PC-3 (cell line): ENCODE measurements at regions not wholly inside any gene's neighbourhood (a gene's known extent, or its start where the extent isn't known, plus 50 kb on each side); places are given as distances from the start of the nearest gene placed in this dataset.

Experiments
- ATAC-seq: fragments of 200-7000 bp; cut with Tn5 transposase; 2 replicates; pipeline ENCODE4 v1.9.1; 2020; ENCODE audit warnings: mild to moderate bottlenecking, moderate library complexity
- BruUV-seq: library from RNA; stranded (reverse); fragments of 400-500 nt; replicated peaks from 2 replicates; lab custom pipeline; 2021; lab: Mats Ljungman, UMichigan
- CTCF ChIA-PET: fragments of 300-600 bp; sonication (Branson Sonifier 250); formaldehyde crosslinking; loops from one replicate; lab custom pipeline; 2022; ENCODE audit warnings: antibody characterized with exemption; lab: Charles Lee
- POLR2A ChIA-PET: fragments of 300-600 bp; sonication (Branson Sonifier 250); formaldehyde crosslinking; loops from one replicate; lab custom pipeline; 2022; ENCODE audit warnings: antibody characterized with exemption; ENCODE audit not compliant: unreplicated experiment; lab: Charles Lee
- DNase-seq: peaks from one replicate; pipeline ENCODE4 v3.0.0-alpha.2; 2015
- H2AFZ ChIP-seq: fragments of 300-600 bp; sonication (generic); 2 replicates; pipeline ENCODE4 v1.6.0; 2016; ENCODE audit warnings: antibody characterized with exemption, low read length
- H3F3A ChIP-seq: fragments of 300-600 bp; sonication (generic); one replicate; pipeline ENCODE4 v1.6.0; 2017; ENCODE audit warnings: antibody characterized with exemption, low read length, control low read depth, mild to moderate bottlenecking; ENCODE audit not compliant: unreplicated experiment
- H3K27ac ChIP-seq: fragments of 300-600 bp; sonication (generic); 2 replicates; pipeline ENCODE4 v1.5.1; 2016; ENCODE audit warnings: mild to moderate bottlenecking, low read length
- H3K27me3 ChIP-seq: fragments of 300-600 bp; sonication (generic); 2 replicates; pipeline ENCODE4 v1.6.1; 2016; ENCODE audit warnings: low read length, mixed read lengths
- H3K36me3 ChIP-seq: fragments of 300-600 bp; sonication (generic); 2 replicates; pipeline ENCODE4 v1.6.1; 2016; ENCODE audit warnings: low read depth, mixed run types, low read length, mixed read lengths
- H3K4me1 ChIP-seq: fragments of 300-600 bp; sonication (generic); 2 replicates; pipeline ENCODE4 v1.5.1; 2016; ENCODE audit warnings: low read length; ENCODE audit not compliant: insufficient read depth
- H3K4me2 ChIP-seq: fragments of 300-600 bp; sonication (generic); 2 replicates; pipeline ENCODE4 v1.6.0; 2016; ENCODE audit warnings: low read length
- H3K4me3 ChIP-seq: fragments of 300-600 bp; sonication (generic); 2 replicates; pipeline ENCODE4 v1.5.1; 2016; ENCODE audit warnings: mild to moderate bottlenecking, low read length, mixed read lengths
- H3K79me2 ChIP-seq: fragments of 300-600 bp; sonication (generic); 2 replicates; pipeline ENCODE4 v1.6.1; 2017; ENCODE audit warnings: low read length, mixed read lengths
- H3K9ac ChIP-seq: fragments of 300-600 bp; sonication (generic); 2 replicates; pipeline ENCODE4 v1.6.0; 2016; ENCODE audit warnings: mild to moderate bottlenecking, low read length
- H3K9me2 ChIP-seq: fragments of 300-600 bp; sonication (generic); replicated peaks from 2 replicates; pipeline ENCODE4 v1.6.1; 2016; ENCODE audit warnings: mixed run types, low read length, mixed read lengths
- H3K9me3 ChIP-seq: fragments of 300-600 bp; sonication (generic); 2 replicates; pipeline ENCODE4 v1.6.1; 2016; ENCODE audit warnings: low read length, mixed read lengths
- H4K20me1 ChIP-seq: fragments of 300-600 bp; sonication (generic); 2 replicates; pipeline ENCODE4 v1.6.1; 2016; ENCODE audit warnings: low read length, mixed read lengths
- EZH2 ChIP-seq: fragments of 300-600 bp; sonication (generic); IDR thresholded peaks from one replicate; pipeline ENCODE4 v1.6.1; 2017; ENCODE audit warnings: antibody characterized with exemption, mild to moderate bottlenecking, low read length; ENCODE audit not compliant: unreplicated experiment
- EZH2phosphoT487 ChIP-seq: fragments of 300-600 bp; sonication (generic); IDR thresholded peaks from 2 replicates; pipeline ENCODE4 v1.6.1; 2018; ENCODE audit warnings: mild to moderate bottlenecking, antibody characterized with exemption, low read length, borderline replicate concordance
- intact Hi-C: fragments of 100-400 bp; cut with micrococcal nuclease; formaldehyde crosslinking; loops from 2 replicates; pipeline ENCODE4 v1.9.0; 2023
- TF ChIP-seq, protein P1 (sequence below): fragments of 300-600 bp; sonication (generic); conservative IDR thresholded peaks from 2 replicates; pipeline ENCODE4 v1.5.1; 2017; ENCODE audit warnings: antibody characterized with exemption, low read depth, mild to moderate bottlenecking, low read length

DNA sequence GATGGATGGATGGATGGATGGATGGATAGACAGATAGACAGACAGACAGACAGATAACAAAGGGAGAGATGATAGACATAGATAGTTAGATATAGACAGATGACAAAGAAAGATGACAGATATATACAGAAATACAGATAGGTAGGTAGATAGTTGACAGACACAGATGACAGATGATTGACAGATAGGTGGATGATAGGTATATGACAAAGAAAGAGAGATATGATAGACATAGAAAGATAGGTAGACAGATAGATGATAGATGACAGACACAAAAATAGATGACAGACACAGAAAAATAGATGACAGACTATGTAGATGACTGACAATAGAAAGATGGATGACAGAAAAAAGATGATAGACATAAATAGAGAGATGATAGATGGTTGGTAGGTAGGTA lies 200.0 kb upstream of the TAS2R1 start:
- Histone ChIP-seq H3F3A (no peaks in the 10 kb centered on the region), H3K4me1 (no peaks in the 10 kb centered on the region), H4K20me1 (no peaks in the 10 kb centered on the region), H3K79me2 (no peaks in the 10 kb centered on the region), H3K9me2 (no peaks in the 10 kb centered on the region), H3K27ac (no peak overlapping the region), H2AFZ (no peak overlapping the region), H3K4me2 (no peak overlapping the region), H3K9ac (no peak overlapping the region), H3K9me3 (no peaks in the 10 kb centered on the region), H3K36me3 (no peaks in the 10 kb centered on the region), H3K4me3 (no peak overlapping the region), H3K27me3 (no peaks in the 10 kb centered on the region)
- intact Hi-C loops: no loop called here
- BruUV-seq: no TSS peak
- CTCF ChIA-PET: no interaction called here
- no peak for DNase-seq
- no peak for TF ChIP-seq EZH2phosphoT487
- no peak for TF ChIP-seq EZH2
- ATAC-seq: no peak
- POLR2A ChIA-PET: no interaction called here

DNA sequence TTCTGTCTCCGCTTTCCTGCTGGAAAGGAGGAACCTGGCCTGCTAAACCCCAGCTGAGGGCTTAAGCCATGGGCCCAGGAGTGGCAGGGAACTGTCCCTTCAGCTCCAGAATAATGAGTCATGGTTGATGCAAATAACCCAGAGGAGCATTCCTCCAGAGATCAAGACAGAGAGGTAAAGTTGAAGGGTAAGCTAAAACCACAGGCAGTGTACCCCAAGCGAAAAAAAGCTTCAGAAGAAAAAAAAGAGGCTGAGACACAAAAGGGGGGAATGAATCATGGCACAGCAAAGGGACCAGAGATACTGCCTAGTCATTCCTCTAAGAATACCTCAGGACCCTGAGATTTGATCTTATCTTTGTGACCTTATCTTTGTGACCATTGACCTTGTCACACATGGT lies 199.5 kb upstream of the TAS2R1 start:
- H3K4me1 ChIP-seq: no peaks in the 10 kb centered on the region
- no peak overlapping the region for H3K4me2 ChIP-seq
- no peak for ATAC-seq
- no peaks in the 10 kb centered on the region for H3K36me3 ChIP-seq
- H3F3A ChIP-seq: no peaks in the 10 kb centered on the region
- intact Hi-C loops: no loop called here
- H3K9me2 ChIP-seq: no peaks in the 10 kb centered on the region
- no peak overlapping the region for H3K4me3 ChIP-seq
- H4K20me1 ChIP-seq: no peaks in the 10 kb centered on the region
- H3K9ac ChIP-seq: no peak overlapping the region
- TF ChIP-seq, protein P1, sequence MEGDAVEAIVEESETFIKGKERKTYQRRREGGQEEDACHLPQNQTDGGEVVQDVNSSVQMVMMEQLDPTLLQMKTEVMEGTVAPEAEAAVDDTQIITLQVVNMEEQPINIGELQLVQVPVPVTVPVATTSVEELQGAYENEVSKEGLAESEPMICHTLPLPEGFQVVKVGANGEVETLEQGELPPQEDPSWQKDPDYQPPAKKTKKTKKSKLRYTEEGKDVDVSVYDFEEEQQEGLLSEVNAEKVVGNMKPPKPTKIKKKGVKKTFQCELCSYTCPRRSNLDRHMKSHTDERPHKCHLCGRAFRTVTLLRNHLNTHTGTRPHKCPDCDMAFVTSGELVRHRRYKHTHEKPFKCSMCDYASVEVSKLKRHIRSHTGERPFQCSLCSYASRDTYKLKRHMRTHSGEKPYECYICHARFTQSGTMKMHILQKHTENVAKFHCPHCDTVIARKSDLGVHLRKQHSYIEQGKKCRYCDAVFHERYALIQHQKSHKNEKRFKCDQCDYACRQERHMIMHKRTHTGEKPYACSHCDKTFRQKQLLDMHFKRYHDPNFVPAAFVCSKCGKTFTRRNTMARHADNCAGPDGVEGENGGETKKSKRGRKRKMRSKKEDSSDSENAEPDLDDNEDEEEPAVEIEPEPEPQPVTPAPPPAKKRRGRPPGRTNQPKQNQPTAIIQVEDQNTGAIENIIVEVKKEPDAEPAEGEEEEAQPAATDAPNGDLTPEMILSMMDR: no peak
- TF ChIP-seq EZH2 (no peak), EZH2phosphoT487 (no peak)
- H3K27me3 ChIP-seq: no peaks in the 10 kb centered on the region
- BruUV-seq: no TSS peak
- ChIA-PET POLR2A (no interaction called here), CTCF (no interaction called here)
- no peaks in the 10 kb centered on the region for H3K79me2 ChIP-seq
- H3K9me3 ChIP-seq: no peaks in the 10 kb centered on the region
- no peak overlapping the region for H3K27ac ChIP-seq
- DNase-seq: peak; percentile 21
- H2AFZ ChIP-seq: no peak overlapping the region

DNA sequence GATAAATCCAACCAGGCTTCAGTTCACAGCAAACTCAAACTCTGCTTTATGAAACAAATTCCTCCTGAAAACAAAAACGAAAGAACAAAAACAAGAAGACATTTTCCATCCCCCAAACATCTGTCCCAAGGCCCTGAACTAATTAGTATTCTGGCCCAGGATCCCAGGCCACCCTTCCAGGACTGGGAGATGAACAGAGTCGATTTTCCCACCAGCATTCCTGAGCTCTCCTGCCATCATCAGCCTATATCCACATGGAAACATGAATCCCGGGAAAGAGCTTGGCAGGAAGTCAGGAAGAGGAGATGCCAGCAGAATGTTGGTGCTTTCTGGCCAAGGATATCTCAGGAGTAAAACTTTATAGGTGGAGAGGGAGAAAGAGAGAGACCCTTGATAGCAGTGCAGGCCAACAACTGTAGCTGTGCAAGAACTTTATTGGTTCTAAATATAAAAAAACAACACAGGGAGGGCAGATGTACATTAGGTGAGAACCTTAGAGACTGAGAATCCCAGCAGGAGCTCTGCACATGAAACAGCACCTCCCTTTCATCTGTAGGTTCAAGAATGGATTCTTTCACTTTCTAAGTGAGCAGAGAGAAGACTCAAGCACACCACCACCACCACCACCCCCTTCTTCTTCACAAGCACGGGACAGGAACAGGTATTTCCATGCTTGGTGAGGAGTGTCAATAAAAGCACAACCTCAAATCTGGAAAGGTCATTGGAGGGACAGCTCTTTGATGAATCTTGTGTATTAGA lies 190.7 kb upstream of the TAS2R1 start:
- H3K9ac ChIP-seq: no peak overlapping the region
- no peak overlapping the region for H3K27ac ChIP-seq
- no peak overlapping the region for H3K4me3 ChIP-seq
- H3K36me3 ChIP-seq: no peaks in the 10 kb centered on the region
- no peaks in the 10 kb centered on the region for H3K27me3 ChIP-seq
- intact Hi-C loops: no loop called here
- ChIA-PET CTCF (no interaction called here), POLR2A (no interaction called here)
- H3K79me2 ChIP-seq: no peaks in the 10 kb centered on the region
- no peak overlapping the region for H3K4me2 ChIP-seq
- no peaks in the 10 kb centered on the region for H3K9me2 ChIP-seq
- H2AFZ ChIP-seq: peak overlapping the region; percentile 4; the same call in 1 of the 2 replicates
- DNase-seq: peak; percentile 14
- no TSS peak for BruUV-seq
- H3K9me3 ChIP-seq: no peaks in the 10 kb centered on the region
- H3F3A ChIP-seq: no peaks in the 10 kb centered on the region
- H3K4me1 ChIP-seq: no peaks in the 10 kb centered on the region
- TF ChIP-seq, protein P1: no peak
- TF ChIP-seq EZH2phosphoT487: no peak
- no peak for TF ChIP-seq EZH2
- H4K20me1 ChIP-seq: no peaks in the 10 kb centered on the region
- ATAC-seq: no peak
